WTC11 (cell line): ENCODE measurements at regions not wholly inside any gene's neighbourhood (a gene's known extent, or its start where the extent isn't known, plus 50 kb on each side); places are given as distances from the start of the nearest gene placed in this dataset.

Experiments used
- ATAC-seq: fragments of 200-7000 bp; cut with Tn5 transposase; 2 replicates; pipeline ENCODE4 v1.10.0; 2021; ENCODE audit warnings: mild to moderate bottlenecking, moderate library complexity
- CTCF ChIA-PET: fragments of 300-600 bp; sonication (Branson Sonifier 250); formaldehyde crosslinking; loops from one replicate; lab custom pipeline; 2021; ENCODE audit warnings: antibody characterized with exemption; lab: Charles Lee
- POLR2A ChIA-PET: fragments of 350-600 bp; sonication (Branson Sonifier 250); formaldehyde crosslinking; loops from one replicate; lab custom pipeline; 2021; ENCODE audit warnings: antibody characterized with exemption; lab: Charles Lee
- DNase-seq: peaks from one replicate; pipeline ENCODE4 v3.0.0; 2021; ENCODE audit warnings: low spot score
- H3K27ac Mint-ChIP-seq: 2 replicates; pipeline ENCODE4 v1.8.0; 2021; ENCODE audit warnings: mixed read lengths
- H3K27me3 Mint-ChIP-seq: 2 replicates; pipeline ENCODE4 v1.8.0; 2021; ENCODE audit warnings: low read depth, mild to moderate bottlenecking, moderate library complexity, mixed read lengths
- H3K36me3 Mint-ChIP-seq: 2 replicates; pipeline ENCODE4 v1.8.0; 2021; ENCODE audit warnings: mixed read lengths
- H3K4me1 Mint-ChIP-seq: 2 replicates; pipeline ENCODE4 v1.8.0; 2022; ENCODE audit warnings: mixed read lengths
- H3K4me3 Mint-ChIP-seq: 2 replicates; pipeline ENCODE4 v1.8.0; 2021; ENCODE audit warnings: mild to moderate bottlenecking, moderate library complexity, mixed read lengths
- H3K9me3 Mint-ChIP-seq: 2 replicates; pipeline ENCODE4 v1.8.0; 2021; ENCODE audit warnings: mixed read lengths
- CREM ChIP-seq: sonication (generic); formaldehyde crosslinking; IDR thresholded peaks from 2 replicates; pipeline ENCODE4 v1.8.1; 2022; ENCODE audit warnings: mild to moderate bottlenecking, missing genetic modification reagents, moderate library complexity
- ELF4 ChIP-seq: sonication (generic); formaldehyde crosslinking; IDR thresholded peaks from 2 replicates; pipeline ENCODE4 v1.8.1; 2022; ENCODE audit warnings: low read depth, mild to moderate bottlenecking, moderate library complexity, missing genetic modification reagents
- ETV6 ChIP-seq: sonication (generic); formaldehyde crosslinking; IDR thresholded peaks from 2 replicates; pipeline ENCODE4 v1.8.1; 2022; ENCODE audit warnings: mild to moderate bottlenecking, missing genetic modification reagents
- GRHL2 ChIP-seq: fragments of 250-450 bp; sonication (Bioruptor Pico); IDR thresholded peaks from 2 replicates; pipeline ENCODE4 v1.8.0; 2022; ENCODE audit warnings: mild to moderate bottlenecking, moderate library complexity; ENCODE audit not compliant: insufficient replicate concordance, severe bottlenecking
- JAZF1 ChIP-seq: fragments of 250-450 bp; sonication (Bioruptor Pico); IDR thresholded peaks from 2 replicates; pipeline ENCODE4 v1.9.0; 2021; ENCODE audit warnings: moderate library complexity, mild to moderate bottlenecking, inconsistent platforms
- NFE2L1 ChIP-seq: sonication (generic); formaldehyde crosslinking; IDR thresholded peaks from 2 replicates; pipeline ENCODE4 v1.8.1; 2023; ENCODE audit warnings: missing genetic modification reagents
- NR3C1 ChIP-seq: sonication (generic); formaldehyde crosslinking; conservative IDR thresholded peaks from 2 replicates; pipeline ENCODE4 v1.8.1; 2023; ENCODE audit warnings: low read depth, mild to moderate bottlenecking, missing genetic modification reagents
- SOX15 ChIP-seq: fragments of 250-450 bp; sonication (Bioruptor Pico); IDR thresholded peaks from 2 replicates; pipeline ENCODE4 v1.9.0; 2021; ENCODE audit warnings: mild to moderate bottlenecking
- TCF7 ChIP-seq: sonication (generic); formaldehyde crosslinking; IDR thresholded peaks from 2 replicates; pipeline ENCODE4 v1.8.0; 2022; ENCODE audit warnings: mild to moderate bottlenecking, low read depth, missing genetic modification reagents, moderate library complexity
- ZBTB21 ChIP-seq: sonication (generic); formaldehyde crosslinking; IDR thresholded peaks from 2 replicates; pipeline ENCODE4 v1.8.1; 2023; ENCODE audit warnings: mild to moderate bottlenecking, missing genetic modification reagents, borderline replicate concordance
- ZNF121 ChIP-seq: sonication (generic); formaldehyde crosslinking; IDR thresholded peaks from 2 replicates; pipeline ENCODE4 v1.8.0; 2023; ENCODE audit warnings: missing genetic modification reagents
- ZNF396 ChIP-seq: fragments of 250-450 bp; sonication (Bioruptor Pico); IDR thresholded peaks from 2 replicates; pipeline ENCODE4 v1.8.0; 2021; ENCODE audit warnings: mild to moderate bottlenecking, moderate library complexity, borderline replicate concordance
- TF ChIP-seq, protein P1 (sequence below): sonication (generic); formaldehyde crosslinking; IDR thresholded peaks from 2 replicates; pipeline ENCODE4 v1.8.0; 2022; ENCODE audit warnings: mild to moderate bottlenecking, missing genetic modification reagents
- TF ChIP-seq, protein P2 (sequence below): sonication (generic); formaldehyde crosslinking; IDR thresholded peaks from 2 replicates; pipeline ENCODE4 v1.8.0; 2022; ENCODE audit warnings: mild to moderate bottlenecking, missing genetic modification reagents
- TF ChIP-seq, protein P3 (sequence below): sonication (generic); formaldehyde crosslinking; IDR thresholded peaks from 2 replicates; pipeline ENCODE4 v1.8.0; 2023; ENCODE audit warnings: missing genetic modification reagents, mild to moderate bottlenecking, borderline replicate concordance
- TF ChIP-seq, protein P4 (sequence below): fragments of 250-450 bp; sonication (Bioruptor Pico); conservative IDR thresholded peaks from 2 replicates; pipeline ENCODE4 v1.9.0; 2021; ENCODE audit warnings: mild to moderate bottlenecking
- TF ChIP-seq, protein P5 (sequence below): sonication (generic); formaldehyde crosslinking; IDR thresholded peaks from 2 replicates; pipeline ENCODE4 v1.8.1; 2023; ENCODE audit warnings: mild to moderate bottlenecking, moderate library complexity, missing genetic modification reagents
- TF ChIP-seq, protein P6 (sequence below): sonication (generic); formaldehyde crosslinking; IDR thresholded peaks from 2 replicates; pipeline ENCODE4 v1.8.1; 2023; ENCODE audit warnings: mild to moderate bottlenecking, missing genetic modification reagents
- TF ChIP-seq, protein P7 (sequence below): sonication (generic); formaldehyde crosslinking; IDR thresholded peaks from 2 replicates; pipeline ENCODE4 v1.8.1; 2022; ENCODE audit warnings: low read depth, mild to moderate bottlenecking, moderate library complexity, missing genetic modification reagents, borderline replicate concordance
- TF ChIP-seq, protein P8 (sequence below): fragments of 200-600 bp; IDR thresholded peaks from 2 replicates; pipeline ENCODE4 v1.8.0; 2022; ENCODE audit warnings: antibody characterized with exemption

DNA sequence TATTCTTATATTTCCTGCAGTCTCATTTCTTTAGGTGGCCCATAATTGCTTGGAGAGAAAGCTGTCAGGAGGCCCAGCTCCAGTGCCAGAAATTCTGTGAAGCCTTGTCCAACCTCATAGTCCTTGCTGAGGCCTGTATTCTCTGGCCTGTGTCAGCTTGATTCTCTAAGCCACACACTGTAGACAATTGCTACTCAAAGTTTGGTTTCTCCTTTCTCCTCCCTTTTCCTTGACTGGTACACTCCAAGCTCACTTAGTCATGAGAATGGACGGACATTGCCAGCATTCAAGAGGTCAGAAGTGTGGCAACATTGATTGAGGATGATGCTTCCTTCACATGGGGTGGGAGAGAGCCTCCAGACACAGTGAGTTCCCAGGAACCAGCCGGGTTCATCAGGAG, 71.3 kb upstream of the CXCL14 start (continued):
- TF ChIP-seq, protein P1, sequence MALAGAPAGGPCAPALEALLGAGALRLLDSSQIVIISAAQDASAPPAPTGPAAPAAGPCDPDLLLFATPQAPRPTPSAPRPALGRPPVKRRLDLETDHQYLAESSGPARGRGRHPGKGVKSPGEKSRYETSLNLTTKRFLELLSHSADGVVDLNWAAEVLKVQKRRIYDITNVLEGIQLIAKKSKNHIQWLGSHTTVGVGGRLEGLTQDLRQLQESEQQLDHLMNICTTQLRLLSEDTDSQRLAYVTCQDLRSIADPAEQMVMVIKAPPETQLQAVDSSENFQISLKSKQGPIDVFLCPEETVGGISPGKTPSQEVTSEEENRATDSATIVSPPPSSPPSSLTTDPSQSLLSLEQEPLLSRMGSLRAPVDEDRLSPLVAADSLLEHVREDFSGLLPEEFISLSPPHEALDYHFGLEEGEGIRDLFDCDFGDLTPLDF (CRISPR knock-in tag), result no peak
- TF ChIP-seq SOX15 (no peak), ETV6 (no peak)
- TF ChIP-seq, protein P2, sequence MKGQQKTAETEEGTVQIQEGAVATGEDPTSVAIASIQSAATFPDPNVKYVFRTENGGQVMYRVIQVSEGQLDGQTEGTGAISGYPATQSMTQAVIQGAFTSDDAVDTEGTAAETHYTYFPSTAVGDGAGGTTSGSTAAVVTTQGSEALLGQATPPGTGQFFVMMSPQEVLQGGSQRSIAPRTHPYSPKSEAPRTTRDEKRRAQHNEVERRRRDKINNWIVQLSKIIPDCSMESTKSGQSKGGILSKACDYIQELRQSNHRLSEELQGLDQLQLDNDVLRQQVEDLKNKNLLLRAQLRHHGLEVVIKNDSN (CRISPR knock-in tag), result no peak

DNA sequence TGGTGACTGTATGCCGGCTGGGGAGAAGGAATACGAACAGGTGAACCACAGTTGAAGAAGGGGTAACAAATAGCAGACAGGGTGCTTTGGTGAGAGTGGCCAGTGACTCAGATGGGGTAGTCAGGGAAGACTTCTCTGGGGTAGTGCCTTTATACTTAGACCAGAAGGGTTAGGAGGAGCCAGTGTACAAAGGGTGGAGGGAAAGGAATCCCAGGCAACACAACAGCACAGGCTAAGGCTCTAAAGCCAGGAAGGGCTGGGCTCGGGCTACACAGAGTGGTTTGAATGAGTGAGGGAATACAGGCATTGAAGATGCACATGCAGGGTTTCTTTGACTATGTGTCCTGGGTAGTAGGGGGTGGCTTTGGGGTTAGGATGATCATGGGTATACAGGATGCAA, 70.6 kb upstream of the CXCL14 start:
- TF ChIP-seq NR3C1 (CRISPR knock-in tag) (no peak), ZBTB21 (CRISPR knock-in tag) (no peak), JAZF1 (no peak), CREM (CRISPR knock-in tag) (no peak), ELF4 (no peak), ZNF396 (CRISPR knock-in tag) (no peak), ZNF121 (no peak), TCF7 (no peak), NFE2L1 (CRISPR knock-in tag) (no peak), SOX15 (no peak), GRHL2 (CRISPR knock-in tag) (no peak)
- TF ChIP-seq, protein P3, sequence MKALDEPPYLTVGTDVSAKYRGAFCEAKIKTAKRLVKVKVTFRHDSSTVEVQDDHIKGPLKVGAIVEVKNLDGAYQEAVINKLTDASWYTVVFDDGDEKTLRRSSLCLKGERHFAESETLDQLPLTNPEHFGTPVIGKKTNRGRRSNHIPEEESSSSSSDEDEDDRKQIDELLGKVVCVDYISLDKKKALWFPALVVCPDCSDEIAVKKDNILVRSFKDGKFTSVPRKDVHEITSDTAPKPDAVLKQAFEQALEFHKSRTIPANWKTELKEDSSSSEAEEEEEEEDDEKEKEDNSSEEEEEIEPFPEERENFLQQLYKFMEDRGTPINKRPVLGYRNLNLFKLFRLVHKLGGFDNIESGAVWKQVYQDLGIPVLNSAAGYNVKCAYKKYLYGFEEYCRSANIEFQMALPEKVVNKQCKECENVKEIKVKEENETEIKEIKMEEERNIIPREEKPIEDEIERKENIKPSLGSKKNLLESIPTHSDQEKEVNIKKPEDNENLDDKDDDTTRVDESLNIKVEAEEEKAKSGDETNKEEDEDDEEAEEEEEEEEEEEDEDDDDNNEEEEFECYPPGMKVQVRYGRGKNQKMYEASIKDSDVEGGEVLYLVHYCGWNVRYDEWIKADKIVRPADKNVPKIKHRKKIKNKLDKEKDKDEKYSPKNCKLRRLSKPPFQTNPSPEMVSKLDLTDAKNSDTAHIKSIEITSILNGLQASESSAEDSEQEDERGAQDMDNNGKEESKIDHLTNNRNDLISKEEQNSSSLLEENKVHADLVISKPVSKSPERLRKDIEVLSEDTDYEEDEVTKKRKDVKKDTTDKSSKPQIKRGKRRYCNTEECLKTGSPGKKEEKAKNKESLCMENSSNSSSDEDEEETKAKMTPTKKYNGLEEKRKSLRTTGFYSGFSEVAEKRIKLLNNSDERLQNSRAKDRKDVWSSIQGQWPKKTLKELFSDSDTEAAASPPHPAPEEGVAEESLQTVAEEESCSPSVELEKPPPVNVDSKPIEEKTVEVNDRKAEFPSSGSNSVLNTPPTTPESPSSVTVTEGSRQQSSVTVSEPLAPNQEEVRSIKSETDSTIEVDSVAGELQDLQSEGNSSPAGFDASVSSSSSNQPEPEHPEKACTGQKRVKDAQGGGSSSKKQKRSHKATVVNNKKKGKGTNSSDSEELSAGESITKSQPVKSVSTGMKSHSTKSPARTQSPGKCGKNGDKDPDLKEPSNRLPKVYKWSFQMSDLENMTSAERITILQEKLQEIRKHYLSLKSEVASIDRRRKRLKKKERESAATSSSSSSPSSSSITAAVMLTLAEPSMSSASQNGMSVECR (CRISPR knock-in tag), result no peak
- TF ChIP-seq, protein P4, sequence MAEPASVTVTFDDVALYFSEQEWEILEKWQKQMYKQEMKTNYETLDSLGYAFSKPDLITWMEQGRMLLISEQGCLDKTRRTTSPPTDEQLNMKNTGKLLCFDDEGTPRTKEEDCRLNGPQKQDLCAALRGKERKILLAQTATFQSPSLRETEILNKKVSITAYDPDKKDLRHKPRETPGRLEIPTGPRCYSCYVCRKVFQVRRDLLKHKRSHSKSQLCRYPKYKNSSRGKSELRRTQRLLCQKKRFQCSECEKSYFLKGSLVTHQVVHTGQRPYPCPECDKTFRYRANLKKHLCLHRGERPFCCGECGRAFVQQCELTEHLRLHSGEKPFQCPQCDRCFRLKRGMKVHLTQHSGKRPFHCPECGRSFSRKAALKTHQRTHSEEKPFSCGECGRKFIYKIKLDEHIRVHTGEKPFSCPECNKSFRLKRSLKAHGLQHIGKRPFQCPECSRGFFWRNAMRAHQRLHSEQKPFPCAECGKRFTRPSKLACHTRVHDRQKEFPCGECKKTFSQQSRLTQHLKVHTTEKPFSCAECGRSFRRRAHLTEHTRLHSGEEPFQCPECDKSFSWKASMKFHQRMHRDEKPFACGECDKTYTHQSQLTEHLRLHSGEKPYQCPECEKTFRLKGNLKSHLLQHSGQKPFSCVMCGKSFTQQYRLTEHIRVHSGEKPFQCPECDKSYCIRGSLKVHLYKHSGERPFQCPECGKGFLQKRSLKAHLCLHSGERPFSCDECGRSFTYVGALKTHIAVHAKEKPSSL, result no peak
- TF ChIP-seq, protein P5, sequence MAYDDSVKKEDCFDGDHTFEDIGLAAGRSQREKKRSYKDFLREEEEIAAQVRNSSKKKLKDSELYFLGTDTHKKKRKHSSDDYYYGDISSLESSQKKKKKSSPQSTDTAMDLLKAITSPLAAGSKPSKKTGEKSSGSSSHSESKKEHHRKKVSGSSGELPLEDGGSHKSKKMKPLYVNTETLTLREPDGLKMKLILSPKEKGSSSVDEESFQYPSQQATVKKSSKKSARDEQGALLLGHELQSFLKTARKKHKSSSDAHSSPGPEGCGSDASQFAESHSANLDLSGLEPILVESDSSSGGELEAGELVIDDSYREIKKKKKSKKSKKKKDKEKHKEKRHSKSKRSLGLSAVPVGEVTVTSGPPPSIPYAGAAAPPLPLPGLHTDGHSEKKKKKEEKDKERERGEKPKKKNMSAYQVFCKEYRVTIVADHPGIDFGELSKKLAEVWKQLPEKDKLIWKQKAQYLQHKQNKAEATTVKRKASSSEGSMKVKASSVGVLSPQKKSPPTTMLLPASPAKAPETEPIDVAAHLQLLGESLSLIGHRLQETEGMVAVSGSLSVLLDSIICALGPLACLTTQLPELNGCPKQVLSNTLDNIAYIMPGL, result no peak
- TF ChIP-seq, protein P6, sequence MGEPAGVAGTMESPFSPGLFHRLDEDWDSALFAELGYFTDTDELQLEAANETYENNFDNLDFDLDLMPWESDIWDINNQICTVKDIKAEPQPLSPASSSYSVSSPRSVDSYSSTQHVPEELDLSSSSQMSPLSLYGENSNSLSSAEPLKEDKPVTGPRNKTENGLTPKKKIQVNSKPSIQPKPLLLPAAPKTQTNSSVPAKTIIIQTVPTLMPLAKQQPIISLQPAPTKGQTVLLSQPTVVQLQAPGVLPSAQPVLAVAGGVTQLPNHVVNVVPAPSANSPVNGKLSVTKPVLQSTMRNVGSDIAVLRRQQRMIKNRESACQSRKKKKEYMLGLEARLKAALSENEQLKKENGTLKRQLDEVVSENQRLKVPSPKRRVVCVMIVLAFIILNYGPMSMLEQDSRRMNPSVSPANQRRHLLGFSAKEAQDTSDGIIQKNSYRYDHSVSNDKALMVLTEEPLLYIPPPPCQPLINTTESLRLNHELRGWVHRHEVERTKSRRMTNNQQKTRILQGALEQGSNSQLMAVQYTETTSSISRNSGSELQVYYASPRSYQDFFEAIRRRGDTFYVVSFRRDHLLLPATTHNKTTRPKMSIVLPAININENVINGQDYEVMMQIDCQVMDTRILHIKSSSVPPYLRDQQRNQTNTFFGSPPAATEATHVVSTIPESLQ, result no peak
- TF ChIP-seq, protein P7, sequence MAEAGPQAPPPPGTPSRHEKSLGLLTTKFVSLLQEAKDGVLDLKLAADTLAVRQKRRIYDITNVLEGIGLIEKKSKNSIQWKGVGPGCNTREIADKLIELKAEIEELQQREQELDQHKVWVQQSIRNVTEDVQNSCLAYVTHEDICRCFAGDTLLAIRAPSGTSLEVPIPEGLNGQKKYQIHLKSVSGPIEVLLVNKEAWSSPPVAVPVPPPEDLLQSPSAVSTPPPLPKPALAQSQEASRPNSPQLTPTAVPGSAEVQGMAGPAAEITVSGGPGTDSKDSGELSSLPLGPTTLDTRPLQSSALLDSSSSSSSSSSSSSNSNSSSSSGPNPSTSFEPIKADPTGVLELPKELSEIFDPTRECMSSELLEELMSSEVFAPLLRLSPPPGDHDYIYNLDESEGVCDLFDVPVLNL (CRISPR knock-in tag), result no peak
- TF ChIP-seq, protein P8, sequence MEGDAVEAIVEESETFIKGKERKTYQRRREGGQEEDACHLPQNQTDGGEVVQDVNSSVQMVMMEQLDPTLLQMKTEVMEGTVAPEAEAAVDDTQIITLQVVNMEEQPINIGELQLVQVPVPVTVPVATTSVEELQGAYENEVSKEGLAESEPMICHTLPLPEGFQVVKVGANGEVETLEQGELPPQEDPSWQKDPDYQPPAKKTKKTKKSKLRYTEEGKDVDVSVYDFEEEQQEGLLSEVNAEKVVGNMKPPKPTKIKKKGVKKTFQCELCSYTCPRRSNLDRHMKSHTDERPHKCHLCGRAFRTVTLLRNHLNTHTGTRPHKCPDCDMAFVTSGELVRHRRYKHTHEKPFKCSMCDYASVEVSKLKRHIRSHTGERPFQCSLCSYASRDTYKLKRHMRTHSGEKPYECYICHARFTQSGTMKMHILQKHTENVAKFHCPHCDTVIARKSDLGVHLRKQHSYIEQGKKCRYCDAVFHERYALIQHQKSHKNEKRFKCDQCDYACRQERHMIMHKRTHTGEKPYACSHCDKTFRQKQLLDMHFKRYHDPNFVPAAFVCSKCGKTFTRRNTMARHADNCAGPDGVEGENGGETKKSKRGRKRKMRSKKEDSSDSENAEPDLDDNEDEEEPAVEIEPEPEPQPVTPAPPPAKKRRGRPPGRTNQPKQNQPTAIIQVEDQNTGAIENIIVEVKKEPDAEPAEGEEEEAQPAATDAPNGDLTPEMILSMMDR, result no peak
- ChIA-PET POLR2A (no interaction called here), CTCF (no interaction called here)
- Mint-ChIP-seq H3K36me3 (no peaks in the 10 kb centered on the region), H3K9me3 (peaks cover 7% of the 10 kb centered on the region; the same call in 1 of the 2 replicates), H3K27ac (no peak overlapping the region), H3K4me3 (no peak overlapping the region), H3K4me1 (no peaks in the 10 kb centered on the region), H3K27me3 (no peaks in the 10 kb centered on the region; the same call in 1 of the 2 replicates)
- no peak for ATAC-seq
- DNase-seq, result no peak
